ENCODE measurements at regions not wholly inside any gene's neighbourhood (a gene's known extent, or its start where the extent isn't known, plus 50 kb on each side); places are given as distances from the start of the nearest gene placed in this dataset.

DNA sequence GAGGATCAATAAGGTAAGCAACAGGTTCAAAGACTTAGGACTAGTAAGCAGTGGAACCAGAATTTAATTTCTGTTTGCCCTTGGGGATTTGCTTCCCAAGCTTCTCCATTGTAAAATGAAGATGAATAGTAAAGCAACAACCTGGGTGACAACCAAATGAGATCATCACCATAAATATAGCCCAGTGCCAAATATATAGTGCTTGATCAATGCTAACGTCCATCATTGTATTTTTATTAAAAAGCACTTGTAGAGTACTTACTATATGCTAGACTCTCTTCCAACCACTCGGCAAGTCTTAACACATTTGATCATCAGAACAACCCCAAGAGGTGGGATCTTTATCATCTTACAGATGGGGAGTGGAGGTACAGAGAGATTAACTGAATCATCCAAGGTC, 51.5 kb upstream of the NMNAT3 start:
- no peak for ATAC-seq

DNA sequence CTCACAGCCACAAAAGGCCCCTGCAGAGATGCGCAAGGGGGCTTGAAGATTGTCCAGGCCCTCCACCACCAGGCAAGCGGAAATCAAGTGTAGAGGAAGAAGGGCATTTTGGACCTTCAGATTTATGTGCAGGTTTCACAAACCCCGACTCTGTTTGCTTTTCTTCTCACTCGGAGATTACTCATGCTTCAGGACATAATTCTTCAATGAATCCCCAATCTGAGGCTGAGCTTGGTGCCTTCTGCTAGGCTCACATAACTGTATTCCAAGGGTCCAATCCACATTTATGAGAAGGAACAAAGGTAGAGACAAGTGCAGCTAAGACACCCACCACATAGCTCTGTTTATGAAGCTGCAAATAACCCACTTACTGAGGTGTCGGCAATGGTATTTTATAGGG, 50.6 kb upstream of the NMNAT3 start:
- no peak for ATAC-seq
